SHP77 treated with DMSO at 0.1 percent for 48 hours (cell line): ENCODE measurements at regions not wholly inside any gene's neighbourhood (a gene's known extent, or its start where the extent isn't known, plus 50 kb on each side); places are given as distances from the start of the nearest gene placed in this dataset.

Source experiments
- DNase-seq: peaks from one replicate; lab custom pipeline; 2025; lab: John Stamatoyannopoulos, UW

GRCh38 chr6:21381331-21381963, 212.1 kb upstream of the SOX4 start:
- DNase-seq, result no peak

GRCh38 chr6:21382821-21383449, 210.6 kb upstream of the SOX4 start:
- no peak for DNase-seq

- no peak for DNase-seq
These were observed 210.0 kb upstream of the SOX4 start for GRCh38 chr6:21383450-21384085.

- no peak for DNase-seq
These were observed 209.3 kb upstream of the SOX4 start for GRCh38 chr6:21384216-21384615.

GRCh38 chr6:21386744-21387143, 206.8 kb upstream of the SOX4 start:
- DNase-seq, result no peak

- DNase-seq, result no peak
These were observed 202.9 kb upstream of the SOX4 start for GRCh38 chr6:21390532-21391213.

- no peak for DNase-seq
These were observed 201.4 kb upstream of the SOX4 start for GRCh38 chr6:21392177-21392576.

GRCh38 chr6:21393441-21394165, 199.9 kb upstream of the SOX4 start:
- DNase-seq, result no peak

- DNase-seq, result no peak
These were observed 198.4 kb upstream of the SOX4 start for GRCh38 chr6:21395121-21395520.

GRCh38 chr6:21396313-21396712, 197.2 kb upstream of the SOX4 start:
- DNase-seq, result no peak

- no peak for DNase-seq
These were observed 194.7 kb upstream of the SOX4 start for GRCh38 chr6:21398741-21399325.

- no peak for DNase-seq
These were observed 191.2 kb upstream of the SOX4 start for GRCh38 chr6:21402368-21402767.

- no peak for DNase-seq
These were observed 189.0 kb upstream of the SOX4 start for GRCh38 chr6:21404577-21404976.

- DNase-seq, result no peak
These were observed 187.2 kb upstream of the SOX4 start for GRCh38 chr6:21406316-21406715.

GRCh38 chr6:21409231-21409630, 184.3 kb upstream of the SOX4 start:
- no peak for DNase-seq

GRCh38 chr6:21413428-21413827, 180.1 kb upstream of the SOX4 start:
- DNase-seq, result no peak

- no peak for DNase-seq
These were observed 179.5 kb upstream of the SOX4 start for GRCh38 chr6:21414065-21414464.

- no peak for DNase-seq
These were observed 173.2 kb upstream of the SOX4 start for GRCh38 chr6:21420146-21420878.

GRCh38 chr6:21420926-21421325, 172.6 kb upstream of the SOX4 start:
- DNase-seq, result no peak

- peak; percentile 58 for DNase-seq
These were observed 170.3 kb upstream of the SOX4 start for GRCh38 chr6:21423106-21423854.
